ENCODE measurements at regions not wholly inside any gene's neighbourhood (a gene's known extent, or its start where the extent isn't known, plus 50 kb on each side); places are given as distances from the start of the nearest gene placed in this dataset.

- Histone ChIP-seq H3K9ac (ENCODE audit: low read length) (no peak overlapping the region), H3K9me3 (ENCODE audit: control insufficient read depth in 1 of 2, insufficient read depth in 1 of 2, low read depth in 1 of 2, low read length in 2 of 2) (no peaks in the 10 kb centered on the region), H3K27me3 (ENCODE audit: insufficient read depth, low read length) (no peaks in the 10 kb centered on the region), H3K4me2 (ENCODE audit: low read length) (no peak overlapping the region), H3K9me2 (ENCODE audit: insufficient read depth) (no peaks in the 10 kb centered on the region; the same call in 1 of the 2 replicates), H4K20me1 (ENCODE audit: insufficient read depth) (no peaks in the 10 kb centered on the region), H3K27ac (ENCODE audit: low read depth, low read length) (no peak overlapping the region), H3K4me3 (replicated peaks in 1 of 2; ENCODE audit: low read depth in 1 of 2, low read length in 2 of 2) (no peak overlapping the region), H3K4me1 (ENCODE audit: control insufficient read depth in 1 of 2, insufficient read depth in 2 of 2, low read length in 2 of 2) (no peaks in the 10 kb centered on the region), H3K79me2 (ENCODE audit: insufficient read depth, low read length) (no peaks in the 10 kb centered on the region), H3K36me3 (ENCODE audit: control insufficient read depth in 1 of 2, insufficient read depth in 2 of 2, low read length in 2 of 2) (no peaks in the 10 kb centered on the region), H2AFZ (ENCODE audit: low read depth, low read length, poor library complexity, severe bottlenecking) (no peak overlapping the region)
- intact Hi-C loops (cut with micrococcal nuclease), result no loop called here
- DNase-seq (ENCODE audit: low read depth, low spot score) (no peak), ATAC-seq (no peak)
- BruUV-seq (replicated peaks), result no TSS peak
- RAD21 ChIA-PET (ENCODE audit: low non-redundant PET in 1 of 2, low total read pairs in 2 of 2, uncharacterized antibody in 2 of 2, unreplicated experiment in 2 of 2), result no interaction called here
- POLR2A ChIA-PET, result no interaction called here
- TF ChIP-seq EZH2phosphoT487 (IDR thresholded peaks at IDR 0.05; ENCODE audit: borderline replicate concordance), result no peak
- TF ChIP-seq JUND (IDR thresholded peaks at IDR 0.05), result no peak
- no peak for TF ChIP-seq CEBPB (IDR thresholded peaks at IDR 0.05; ENCODE audit: low read depth)
- no peak for TF ChIP-seq CTCF (IDR thresholded peaks at IDR 0.05 in 2 of 3, conservative IDR thresholded peaks at IDR 0.05 in 1 of 3; ENCODE audit: borderline replicate concordance in 1 of 3, insufficient read depth in 1 of 3, low read depth in 2 of 3, low read length in 2 of 3)
- TF ChIP-seq SP1 (IDR thresholded peaks at IDR 0.05; ENCODE audit: low read depth), result no peak
- TF ChIP-seq ZFX (IDR thresholded peaks at IDR 0.05), result no peak
- no peak for TF ChIP-seq TCF7L2 (IDR thresholded peaks at IDR 0.05; ENCODE audit: borderline replicate concordance, extremely low read depth, insufficient read depth, insufficient read length)
- no peak for TF ChIP-seq CBX3 (IDR thresholded peaks at IDR 0.05; ENCODE audit: low read depth)
- TF ChIP-seq POLR2A (IDR thresholded peaks at IDR 0.05; ENCODE audit: borderline replicate concordance, extremely low read depth, insufficient read depth, insufficient read length), result no peak
- no peak for TF ChIP-seq ATF3 (IDR thresholded peaks at IDR 0.05)
- TF ChIP-seq ZNF274 (IDR thresholded peaks at IDR 0.05; ENCODE audit: low read depth, low read length), result no peak
- no peak for TF ChIP-seq YY1 (IDR thresholded peaks at IDR 0.05; ENCODE audit: extremely low read depth, insufficient replicate concordance, low read depth, low read length)
- CTCF ChIA-PET, result no interaction called here
Observed at GRCh38 chr3:165389064-165389463, 192.9 kb upstream of the SLITRK3 start.
